ENCODE measurements at regions not wholly inside any gene's neighbourhood (a gene's known extent, or its start where the extent isn't known, plus 50 kb on each side); places are given as distances from the start of the nearest gene placed in this dataset.

- peak; percentile 8 for DNase-seq
Observed at GRCh38 chr11:8826139-8826786, 84.7 kb upstream of the AKIP1 start.

- DNase-seq = no peak
Observed at GRCh38 chr11:8826901-8827560, 84.0 kb upstream of the AKIP1 start.

GRCh38 chr11:8828046-8828445, 82.9 kb upstream of the AKIP1 start:
- no peak for DNase-seq

GRCh38 chr11:8828580-8829361, 82.2 kb upstream of the AKIP1 start:
- no peak for DNase-seq

- no peak for DNase-seq
Observed at GRCh38 chr11:8829556-8829955, 81.4 kb upstream of the AKIP1 start.

DNA sequence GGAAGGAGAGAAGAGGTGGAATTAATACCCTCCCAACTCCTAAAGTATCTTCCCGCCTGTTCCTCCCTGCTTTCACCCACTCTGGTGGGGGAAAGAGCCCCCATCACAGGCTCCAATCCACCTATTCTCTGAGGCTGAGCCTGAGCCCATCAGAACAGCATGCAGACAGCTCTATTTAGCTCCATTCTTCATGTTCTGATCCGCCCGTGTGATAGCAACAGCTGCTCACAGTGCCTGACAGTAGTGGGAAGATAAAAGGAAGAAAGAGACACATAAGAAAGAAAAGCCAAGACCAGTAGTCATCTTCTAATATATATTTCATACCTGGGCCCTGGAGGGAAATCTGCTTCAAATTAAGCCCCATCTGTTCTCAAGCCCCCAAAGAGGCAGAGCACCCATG, 80.3 kb upstream of the AKIP1 start:
- no peak for DNase-seq

DNA sequence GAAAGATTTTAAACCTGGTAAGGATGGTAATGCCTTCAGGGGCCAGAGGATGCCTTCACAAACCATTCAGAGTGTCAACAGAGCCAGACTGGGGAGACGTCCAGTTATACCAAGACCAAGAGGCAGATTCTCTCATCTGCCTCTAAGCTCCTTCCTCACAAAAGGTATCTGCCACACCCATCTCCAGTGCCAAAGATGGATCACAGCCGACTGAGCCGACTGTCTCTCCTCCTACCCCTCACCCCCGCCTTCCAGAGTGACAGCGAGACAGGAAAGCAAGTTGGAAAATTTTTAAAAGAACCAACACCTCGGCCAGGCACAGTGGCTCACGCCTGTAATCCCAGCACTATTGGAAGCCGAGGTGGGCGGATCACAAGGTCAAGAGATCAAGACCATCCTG, 79.1 kb upstream of the AKIP1 start:
- no peak for DNase-seq

GRCh38 chr11:8832571-8833260, 78.3 kb upstream of the AKIP1 start:
- DNase-seq = no peak

- no peak for DNase-seq
Observed at GRCh38 chr11:8833568-8834315, 77.2 kb upstream of the AKIP1 start.

DNA sequence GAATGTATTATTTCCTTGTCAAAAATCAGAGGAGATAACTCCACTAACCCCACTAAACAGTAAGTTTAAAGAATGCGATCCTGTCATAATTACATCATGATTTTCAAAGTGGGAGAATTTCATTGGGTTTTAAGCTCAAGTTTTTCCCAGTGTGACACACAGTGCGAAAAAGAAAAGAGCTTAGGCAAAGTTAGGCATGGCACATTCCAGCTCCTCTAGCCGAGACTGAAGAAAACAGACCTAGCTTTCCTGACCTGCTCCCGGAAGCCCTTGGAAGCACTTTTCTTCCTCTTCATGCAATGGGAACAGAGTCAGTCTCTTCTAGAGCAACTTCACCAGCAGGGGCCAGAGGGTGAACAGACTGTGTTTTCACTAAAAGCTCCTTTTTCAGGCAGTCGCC, 76.6 kb upstream of the AKIP1 start:
- DNase-seq = no peak

DNA sequence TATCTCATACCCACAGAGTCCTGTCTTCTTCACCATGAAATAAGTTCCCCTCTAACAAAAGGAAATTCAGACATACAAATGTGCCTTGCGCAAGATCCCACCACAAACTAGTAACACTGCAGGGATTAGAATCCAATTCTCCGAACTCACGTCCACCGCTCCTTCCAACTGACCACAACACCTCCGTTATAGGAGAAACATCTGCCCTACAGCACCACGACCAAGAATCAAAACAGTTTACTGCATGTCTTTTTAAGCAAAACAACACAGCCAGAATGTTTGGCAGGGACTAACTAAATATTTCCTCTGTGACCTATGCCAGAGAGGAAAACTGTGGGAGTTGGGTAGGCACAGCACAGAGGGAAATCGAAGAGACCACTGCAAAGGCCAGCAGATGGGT, 72.7 kb upstream of the AKIP1 start:
- no peak for DNase-seq

DNA sequence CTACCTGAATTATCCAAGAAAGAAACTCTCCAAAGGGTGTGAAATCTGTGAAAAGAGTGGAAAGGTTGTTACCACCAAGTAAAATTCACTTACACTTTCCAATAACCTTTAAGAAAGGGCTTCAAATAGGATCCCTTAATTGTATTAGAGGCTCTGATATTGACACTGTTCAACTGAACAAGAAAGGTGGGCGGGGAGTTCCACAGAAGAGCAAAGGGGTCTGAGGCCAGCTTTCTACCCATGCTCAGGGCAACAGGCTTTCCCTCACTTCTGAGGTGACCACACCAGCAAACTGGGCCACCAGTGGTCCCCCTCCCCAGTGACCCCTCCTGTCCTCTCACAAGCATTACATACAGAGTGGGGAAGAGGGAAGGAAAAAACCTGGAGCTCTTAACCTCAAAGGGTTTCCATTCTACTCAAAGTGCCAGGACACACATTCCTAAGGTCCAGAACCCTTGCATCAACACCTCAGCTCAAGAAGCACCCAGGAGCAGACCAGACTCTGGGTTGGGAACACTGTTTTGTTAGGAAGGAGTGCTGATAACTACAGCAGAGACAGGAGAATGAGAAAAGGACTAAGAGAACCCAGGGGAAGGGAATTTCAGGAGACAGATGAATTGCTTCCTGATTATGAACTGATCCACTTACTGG, 71.6 kb upstream of the AKIP1 start:
- no peak for DNase-seq

GRCh38 chr11:8839957-8840945, 70.7 kb upstream of the AKIP1 start:
- peak; percentile 16 for DNase-seq

- no peak for DNase-seq
Observed at GRCh38 chr11:8841899-8842298, 69.1 kb upstream of the AKIP1 start.

- no peak for DNase-seq
Observed at GRCh38 chr11:8858808-8859207, 52.2 kb upstream of the AKIP1 start.
